HPDE6-E6E7 (cell line): ENCODE measurements at regions not wholly inside any gene's neighbourhood (a gene's known extent, or its start where the extent isn't known, plus 50 kb on each side); places are given as distances from the start of the nearest gene placed in this dataset.

Experiments used
- DNase-seq: peaks from one replicate; pipeline ENCODE4 v3.0.0; 2011; ENCODE audit warnings: missing footprints; ENCODE audit errors: extremely low spot score

DNA sequence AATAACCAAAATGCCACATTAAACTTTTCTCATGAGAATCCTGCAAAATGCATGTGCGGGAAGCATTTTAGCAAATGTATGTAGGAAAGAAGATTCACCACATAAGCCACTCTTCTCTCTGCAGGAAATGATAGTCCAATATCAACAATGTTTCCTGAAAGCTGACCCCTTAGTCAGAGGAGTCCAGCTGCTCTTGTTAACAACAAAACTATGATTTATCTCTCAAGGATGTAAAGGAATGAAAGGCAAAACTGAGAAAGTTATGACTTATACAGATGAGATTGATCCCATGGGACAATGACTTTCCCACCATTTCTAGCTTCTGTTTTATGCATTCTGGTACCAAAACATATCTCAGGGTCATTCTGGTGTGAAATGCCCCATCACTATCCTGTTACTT is 125.0 kb upstream of the EDNRA start:
- no peak for DNase-seq

- DNase-seq: no peak
Observed at GRCh38 chr4:147360301-147360700, 120.6 kb upstream of the EDNRA start.

- peak; percentile 71 for DNase-seq
Observed at GRCh38 chr4:147361726-147362125, 119.2 kb upstream of the EDNRA start.

DNA sequence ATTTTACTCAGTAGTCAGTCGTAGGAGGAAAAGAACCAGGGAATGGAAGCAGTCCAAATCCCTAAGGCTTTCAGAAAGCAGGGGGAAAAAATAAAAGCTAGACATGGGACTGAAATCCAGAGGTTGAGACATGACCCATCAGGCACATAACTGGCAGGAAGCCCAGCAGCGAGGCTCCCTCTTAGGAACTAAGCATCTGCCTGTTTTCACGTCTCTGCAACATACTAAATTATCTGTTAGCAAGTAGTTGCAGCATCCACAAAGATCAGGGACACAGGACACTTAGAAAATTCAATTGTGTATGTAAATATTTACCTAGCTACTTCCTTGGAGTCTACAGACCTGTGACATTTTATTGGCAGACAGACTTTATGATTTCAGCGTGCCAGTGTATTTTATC is 118.0 kb upstream of the EDNRA start:
- no peak for DNase-seq

GRCh38 chr4:147363514-147363913 is 117.4 kb upstream of the EDNRA start:
- no peak for DNase-seq

- no peak for DNase-seq
Observed at GRCh38 chr4:147365396-147365795, 115.5 kb upstream of the EDNRA start.

GRCh38 chr4:147366164-147366563 is 114.7 kb upstream of the EDNRA start:
- no peak for DNase-seq

DNA sequence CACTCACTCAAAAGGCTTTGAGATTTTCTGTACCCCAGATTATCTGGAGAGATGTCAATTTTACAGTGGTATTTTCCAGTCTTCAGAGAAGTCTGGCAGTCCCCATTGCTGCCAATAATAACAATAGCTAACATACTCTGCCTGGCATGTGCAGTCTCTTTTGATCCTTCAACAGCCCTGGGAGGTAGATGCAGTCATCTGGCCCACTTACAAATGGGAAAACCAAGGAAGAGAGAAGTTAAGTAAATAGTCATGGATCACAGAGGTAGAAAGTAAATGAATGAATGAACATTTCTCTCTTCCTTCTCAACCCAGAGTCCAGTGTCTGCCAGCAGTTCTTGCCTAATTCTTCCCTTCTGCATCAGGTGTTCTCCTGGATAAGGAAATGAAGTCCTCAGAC is 113.0 kb upstream of the EDNRA start:
- no peak for DNase-seq

DNA sequence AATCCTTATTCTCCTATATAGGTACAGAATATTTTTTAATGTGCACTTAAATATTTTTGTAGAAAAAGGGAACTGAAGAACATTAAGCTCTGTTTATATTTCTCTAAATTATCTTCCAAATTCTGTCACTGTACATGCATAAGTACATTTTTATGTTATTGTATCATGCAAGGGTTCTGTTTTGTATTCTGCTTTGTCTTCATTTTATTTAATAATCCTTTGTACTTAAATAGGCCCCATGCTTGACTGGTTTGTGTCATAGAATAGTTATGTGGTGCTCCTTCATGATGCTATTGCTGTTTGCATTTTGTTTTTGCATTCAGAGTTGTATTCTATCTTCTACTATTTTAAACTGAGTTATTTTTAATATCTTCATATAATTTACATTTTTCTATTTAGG is 111.9 kb upstream of the EDNRA start:
- no peak for DNase-seq

- peak; percentile 55 for DNase-seq
Observed at GRCh38 chr4:147370473-147370872, 110.4 kb upstream of the EDNRA start.

GRCh38 chr4:147370881-147371280 is 110.0 kb upstream of the EDNRA start:
- DNase-seq: no peak

- peak; percentile 56 for DNase-seq
Observed at GRCh38 chr4:147371661-147372060, 109.2 kb upstream of the EDNRA start.

DNA sequence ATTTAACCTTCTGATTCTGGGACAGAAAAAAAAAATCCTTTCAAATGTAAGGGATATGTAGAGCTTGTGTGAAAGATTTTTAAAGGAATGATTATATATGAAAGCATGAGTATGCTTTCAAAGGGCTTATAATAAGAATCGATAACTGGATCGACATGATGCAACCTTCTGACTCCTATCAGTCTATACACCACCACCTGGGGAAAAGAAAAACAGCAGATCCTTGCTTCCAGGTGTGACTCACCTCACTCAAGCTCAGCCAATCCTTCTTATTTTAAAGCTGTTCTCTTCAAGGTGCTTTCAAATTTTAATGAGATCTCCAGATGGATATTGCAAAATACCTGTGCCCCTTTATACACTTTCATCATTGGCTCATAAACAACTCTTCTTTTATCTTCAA is 102.1 kb upstream of the EDNRA start:
- DNase-seq: peak; percentile 54

- no peak for DNase-seq
Observed at GRCh38 chr4:147381749-147382148, 99.1 kb upstream of the EDNRA start.

- no peak for DNase-seq
Observed at GRCh38 chr4:147388018-147388417, 92.9 kb upstream of the EDNRA start.

- no peak for DNase-seq
Observed at GRCh38 chr4:147396105-147396504, 84.8 kb upstream of the EDNRA start.

DNA sequence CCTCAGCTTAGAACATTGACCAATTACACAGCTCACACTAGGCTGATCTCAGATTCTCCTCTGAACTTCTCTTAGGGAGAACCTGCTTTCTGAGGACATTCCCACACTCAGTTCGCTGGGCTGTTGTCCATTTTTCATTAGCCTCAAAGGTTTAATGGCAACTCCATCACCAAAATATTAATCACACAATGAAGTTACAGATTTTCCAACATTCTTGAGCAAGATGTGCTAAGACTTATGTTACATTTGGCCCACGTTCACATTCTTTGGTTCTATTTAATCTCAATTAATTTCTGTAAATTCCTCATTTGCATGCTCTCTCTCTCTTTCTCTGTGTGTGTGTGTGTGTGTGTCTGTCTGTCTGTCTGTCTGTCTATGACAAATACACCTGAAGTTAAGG is 82.3 kb upstream of the EDNRA start:
- DNase-seq: no peak

DNA sequence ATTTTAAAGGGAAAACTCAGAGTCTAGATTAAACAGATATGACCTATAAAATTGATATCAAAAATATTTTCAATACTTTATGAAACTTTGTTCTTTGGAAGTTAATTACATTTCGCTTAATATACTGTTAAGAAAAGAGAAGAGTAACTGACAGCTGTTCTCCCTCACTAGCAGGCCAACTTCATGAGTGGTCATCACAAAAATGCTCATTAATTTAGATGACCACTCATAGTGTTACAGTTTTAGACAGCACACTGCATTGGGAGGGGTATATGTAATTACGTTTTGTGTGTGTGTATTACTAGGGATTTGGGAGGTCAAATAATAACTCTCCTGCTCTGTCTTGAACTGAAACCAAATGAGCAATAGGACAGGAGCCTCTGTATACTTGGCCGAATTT is 80.2 kb upstream of the EDNRA start:
- DNase-seq: no peak

GRCh38 chr4:147401221-147401620 is 79.7 kb upstream of the EDNRA start:
- no peak for DNase-seq

DNA sequence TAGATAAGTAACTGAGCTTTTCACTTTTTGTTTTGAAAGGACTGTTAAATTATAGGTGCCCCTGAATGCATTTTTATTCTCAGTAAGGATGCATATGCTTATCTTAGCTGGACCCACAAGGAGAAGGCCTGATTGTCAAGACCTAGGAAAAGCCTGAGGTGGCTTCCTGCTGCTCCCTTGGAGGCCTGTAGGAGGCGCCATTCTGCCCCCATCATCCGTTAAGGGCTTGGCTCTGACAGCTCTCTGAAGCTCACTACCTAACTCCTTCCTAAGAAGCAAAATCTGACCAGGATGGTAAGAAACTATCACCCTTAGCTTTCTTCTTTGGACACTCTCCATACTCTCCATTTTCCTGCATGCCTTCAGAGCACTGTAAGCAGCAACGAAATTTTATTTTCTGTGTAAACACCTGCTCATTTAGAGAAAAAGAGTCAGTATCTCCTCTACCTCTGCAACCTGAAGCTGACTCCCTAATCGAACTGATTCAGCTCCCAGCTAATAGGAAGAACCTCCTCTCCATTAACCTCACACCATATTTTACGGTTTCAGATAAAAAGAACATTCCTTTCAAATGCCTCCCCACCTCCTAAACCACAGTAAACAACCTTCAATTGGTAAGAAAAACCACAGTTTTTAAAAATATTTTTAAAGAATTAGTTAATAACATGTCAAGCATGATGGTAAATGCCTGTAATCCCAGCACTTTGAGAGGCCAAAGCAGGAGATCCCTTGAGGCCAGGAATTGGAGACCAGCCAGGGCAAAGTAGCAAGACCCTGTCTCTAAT is 73.4 kb upstream of the EDNRA start:
- DNase-seq: no peak

DNA sequence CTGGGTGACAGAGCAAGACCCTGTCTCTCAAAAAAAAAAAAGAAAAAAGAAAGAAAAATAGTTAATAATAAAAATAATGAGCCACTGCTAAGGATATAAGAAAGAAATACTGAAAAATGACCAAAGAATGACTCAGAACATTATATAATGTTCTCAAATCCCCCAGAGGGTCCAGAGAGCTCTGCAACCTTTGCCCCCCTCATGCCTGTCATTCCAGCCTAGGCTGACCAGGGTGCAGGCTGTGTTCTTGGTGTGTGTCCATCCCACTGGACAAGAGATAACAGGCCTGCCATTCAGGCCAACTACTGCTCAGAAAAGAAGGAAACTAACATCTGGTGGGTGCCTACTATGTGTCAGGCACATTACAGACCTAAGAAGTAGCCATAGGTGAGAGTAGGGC is 72.7 kb upstream of the EDNRA start:
- DNase-seq: no peak

GRCh38 chr4:147409350-147409749 is 71.5 kb upstream of the EDNRA start:
- DNase-seq: no peak

DNA sequence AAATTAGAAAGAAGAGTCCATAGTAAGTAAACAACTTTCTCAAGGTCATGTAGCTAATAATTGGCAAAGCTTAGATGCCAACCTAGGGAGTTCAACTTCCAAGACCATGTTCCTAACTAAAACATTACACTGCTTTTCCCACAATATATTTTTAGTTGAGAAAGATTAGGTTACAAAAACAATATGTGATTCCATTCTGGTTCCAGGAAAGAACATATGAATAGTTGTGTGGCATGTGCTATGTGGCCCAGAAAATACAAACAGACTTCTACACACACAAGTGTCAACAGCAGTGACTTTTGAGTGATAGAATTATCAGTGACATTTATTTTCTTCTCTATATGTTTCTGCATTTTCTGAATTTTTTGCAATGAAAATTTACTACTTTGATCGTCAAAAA is 62.7 kb upstream of the EDNRA start:
- DNase-seq: no peak

DNA sequence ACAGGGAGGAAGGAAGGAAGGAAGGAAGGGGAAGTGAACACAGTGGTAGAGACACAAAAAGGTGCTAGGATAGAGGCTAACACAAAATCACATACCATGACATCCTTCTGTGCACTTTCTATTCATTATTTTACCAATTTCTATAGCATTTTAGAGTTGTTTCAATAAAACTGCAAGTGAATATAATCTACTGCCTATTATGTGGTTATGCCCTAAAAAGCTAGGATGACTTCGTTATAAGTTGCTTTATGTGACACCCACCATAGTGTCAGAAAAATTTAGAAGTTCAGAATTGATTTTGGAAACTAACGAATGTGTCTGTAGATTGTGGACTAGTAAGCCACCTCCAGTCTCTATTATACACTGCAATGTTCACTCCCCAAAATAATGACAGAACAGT is 59.4 kb upstream of the EDNRA start:
- no peak for DNase-seq
